Stimulated activated CD4-positive, alpha-beta T cell treated with anti-CD3 and anti-CD28 coated beads, Interleukin-15, amount 100 ng/mL, for 24 hours (primary cell): ENCODE measurements at regions not wholly inside any gene's neighbourhood (a gene's known extent, or its start where the extent isn't known, plus 50 kb on each side); places are given as distances from the start of the nearest gene placed in this dataset.

Experiments used
- DNase-seq: peaks from one replicate; pipeline ENCODE4 v3.0.0-alpha.2; 2020

GRCh38 chr2:38170067-38170466 lies 94.1 kb upstream of the CYP1B1 start:
- DNase-seq, result no peak

DNA sequence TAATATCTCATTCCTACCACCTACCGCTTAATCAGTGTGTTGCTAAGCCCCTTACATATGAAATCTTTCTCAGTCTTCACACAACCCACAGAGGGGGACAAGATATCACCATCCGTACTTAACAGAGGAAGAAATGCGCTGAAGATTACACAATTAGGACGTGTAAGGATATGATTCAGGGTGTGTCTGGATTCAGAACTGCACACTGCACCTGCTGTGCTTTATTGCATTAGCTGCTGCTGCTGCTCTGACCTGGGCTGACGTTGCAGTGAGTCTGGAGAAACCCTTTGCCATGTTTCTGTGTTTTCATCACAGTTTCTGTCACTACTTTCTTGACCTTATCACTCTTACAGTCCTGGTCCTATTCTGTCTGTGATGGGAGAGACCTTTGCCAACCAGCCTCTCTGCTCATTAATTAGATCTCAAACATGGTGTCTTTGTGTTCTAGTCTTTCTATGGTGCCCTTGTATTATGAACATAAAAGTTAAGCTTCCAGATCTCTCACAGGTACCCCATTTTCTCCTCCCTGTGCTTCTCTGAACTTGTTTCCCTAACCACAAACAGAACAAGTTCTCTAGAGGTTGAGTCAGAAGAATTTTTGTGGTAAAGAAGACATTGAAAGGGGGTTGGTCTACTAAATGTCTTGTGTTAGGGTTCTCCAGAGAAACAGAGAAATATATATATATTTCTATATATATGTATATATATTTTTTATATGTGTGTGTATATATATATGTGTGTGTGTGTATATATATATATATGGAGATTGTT lies 92.9 kb upstream of the CYP1B1 start:
- DNase-seq, result no peak

DNA sequence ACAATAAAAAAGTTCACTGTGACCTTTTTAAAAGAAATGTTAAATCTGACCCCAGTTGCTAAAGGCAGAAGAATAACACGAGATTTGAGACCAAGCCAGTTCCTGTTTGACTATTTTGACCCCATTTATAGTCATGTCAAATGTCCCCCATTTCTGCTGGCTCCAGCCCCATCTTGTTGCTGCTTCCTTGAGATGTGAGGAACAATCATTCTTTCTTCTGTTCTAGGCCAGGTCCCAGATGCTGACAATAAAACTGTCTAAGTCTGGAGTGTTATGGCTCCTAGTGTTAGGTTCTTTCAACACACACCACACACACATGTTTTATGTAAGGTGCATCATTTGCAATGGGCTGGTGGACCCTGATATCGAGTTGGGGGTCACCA lies 92.0 kb upstream of the CYP1B1 start:
- DNase-seq, result no peak

DNA sequence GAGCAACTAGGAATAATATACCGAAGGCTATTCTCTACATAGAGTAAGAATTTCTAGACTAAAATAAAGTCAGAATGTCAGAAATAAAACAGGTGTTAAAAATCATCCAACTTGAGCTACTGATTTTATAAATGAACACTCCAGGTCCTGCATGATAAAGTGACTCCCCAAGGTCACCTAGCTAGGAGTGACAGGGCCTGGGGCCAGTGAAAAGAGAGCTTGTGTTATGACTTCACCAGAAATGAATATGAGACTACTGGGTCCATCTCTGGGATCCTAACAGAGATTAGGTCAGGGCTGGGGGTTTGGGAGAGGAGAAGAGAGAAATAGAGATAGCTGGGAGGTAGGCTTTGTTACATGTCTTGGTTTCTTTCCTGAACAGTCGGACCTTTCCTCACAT lies 89.7 kb upstream of the CYP1B1 start:
- DNase-seq, result no peak

DNA sequence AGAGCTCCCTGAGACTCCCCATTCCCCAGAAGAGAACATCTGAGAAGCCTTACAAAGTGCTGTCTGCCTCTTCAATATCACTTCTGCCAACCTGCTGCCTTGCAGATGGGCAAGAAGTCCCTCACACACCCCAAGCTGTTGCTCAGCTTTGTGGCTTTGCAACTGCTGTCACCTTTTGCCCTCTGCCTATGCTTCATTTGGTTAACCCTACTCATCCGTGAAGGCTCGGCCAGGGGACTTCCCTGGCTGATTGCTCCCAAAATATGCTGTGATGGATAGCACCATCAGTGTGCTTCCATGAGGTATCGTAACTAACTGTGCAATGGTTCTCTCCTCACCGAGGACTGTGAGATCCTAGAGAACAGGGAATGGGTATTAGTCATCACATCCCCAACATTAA lies 88.9 kb upstream of the CYP1B1 start:
- no peak for DNase-seq

DNA sequence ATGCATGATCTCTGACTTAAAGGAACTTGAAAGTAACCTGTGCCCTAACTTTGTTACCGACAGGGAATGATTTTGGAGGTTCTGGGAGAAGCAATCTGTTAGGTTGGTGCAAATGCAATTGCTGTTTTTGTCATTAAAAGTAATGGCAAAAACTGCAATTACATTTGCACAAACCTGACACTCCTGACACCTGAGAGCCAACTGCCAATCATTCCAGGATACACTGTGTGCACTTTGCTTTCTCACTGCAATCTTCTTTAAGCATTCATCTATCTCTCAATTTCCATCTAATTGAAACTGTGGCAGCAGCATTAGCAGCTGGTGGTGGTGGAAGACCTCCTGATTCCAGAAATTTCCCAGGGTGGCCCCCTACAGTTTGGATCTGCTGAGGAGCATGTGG lies 87.6 kb upstream of the CYP1B1 start:
- no peak for DNase-seq

DNA sequence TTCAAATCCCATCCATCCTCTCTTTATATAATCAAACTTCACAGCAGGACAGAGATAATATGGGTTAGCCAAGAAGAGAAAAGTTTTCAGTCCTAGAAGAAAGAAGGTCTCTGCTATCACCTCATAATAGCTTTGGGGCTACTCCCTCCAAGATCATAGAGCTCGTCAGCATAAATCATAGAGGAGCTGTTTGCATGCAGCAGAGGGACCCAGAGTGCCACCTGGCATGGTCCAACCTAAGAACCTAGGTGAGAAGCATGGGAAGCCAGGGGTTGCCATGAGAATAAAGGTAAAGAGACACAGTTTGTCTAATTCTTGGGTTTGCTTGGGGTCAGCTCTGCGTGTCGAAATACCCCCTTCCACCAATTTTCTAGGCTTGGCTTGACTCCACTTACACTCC lies 87.1 kb upstream of the CYP1B1 start:
- peak; percentile 2 for DNase-seq

DNA sequence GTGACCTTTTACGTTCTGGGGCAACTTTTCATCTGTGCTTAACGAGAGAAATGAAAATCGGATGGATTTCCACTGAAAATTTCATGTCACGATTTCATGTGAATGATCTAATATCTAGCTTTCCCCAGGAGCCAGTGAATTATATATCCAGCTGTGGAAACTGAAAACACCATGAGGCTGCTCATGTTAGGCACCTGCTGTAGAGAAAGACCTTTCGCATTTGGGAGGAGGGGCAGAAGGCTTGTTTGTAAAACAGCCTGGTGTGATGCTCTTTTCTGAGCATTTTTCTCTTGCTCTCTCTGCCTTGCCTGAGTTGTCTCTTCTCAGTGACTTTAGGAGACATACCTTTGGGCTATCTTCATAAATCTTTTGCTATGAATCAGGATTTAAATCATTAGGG lies 84.6 kb upstream of the CYP1B1 start:
- DNase-seq, result no peak

DNA sequence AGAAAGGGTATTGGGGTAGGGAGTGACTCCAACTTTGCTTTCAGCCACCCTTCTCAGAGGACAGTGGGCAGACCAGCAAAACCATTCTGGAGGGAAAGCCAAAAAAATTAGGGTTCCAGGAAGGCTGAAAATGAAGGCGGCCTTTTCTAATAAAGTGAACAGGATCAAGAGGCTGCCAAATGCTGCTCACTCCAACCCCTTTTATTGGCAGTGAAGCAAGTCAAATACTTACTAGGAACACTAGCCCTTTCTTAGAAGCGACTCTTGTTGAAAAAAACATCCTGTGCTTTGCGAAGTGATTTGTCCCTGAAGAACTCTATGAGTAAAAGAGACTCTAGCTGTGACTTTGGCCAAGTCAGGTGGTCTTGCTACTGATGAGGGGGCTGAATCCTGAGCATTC lies 83.6 kb upstream of the CYP1B1 start:
- no peak for DNase-seq

GRCh38 chr2:38159191-38159590 lies 83.2 kb upstream of the CYP1B1 start:
- no peak for DNase-seq

GRCh38 chr2:38158378-38159118 lies 82.6 kb upstream of the CYP1B1 start:
- DNase-seq, result no peak

- no peak for DNase-seq
Measured at GRCh38 chr2:38156436-38156835, 80.5 kb upstream of the CYP1B1 start.

GRCh38 chr2:38155015-38155414 lies 79.1 kb upstream of the CYP1B1 start:
- DNase-seq, result no peak

DNA sequence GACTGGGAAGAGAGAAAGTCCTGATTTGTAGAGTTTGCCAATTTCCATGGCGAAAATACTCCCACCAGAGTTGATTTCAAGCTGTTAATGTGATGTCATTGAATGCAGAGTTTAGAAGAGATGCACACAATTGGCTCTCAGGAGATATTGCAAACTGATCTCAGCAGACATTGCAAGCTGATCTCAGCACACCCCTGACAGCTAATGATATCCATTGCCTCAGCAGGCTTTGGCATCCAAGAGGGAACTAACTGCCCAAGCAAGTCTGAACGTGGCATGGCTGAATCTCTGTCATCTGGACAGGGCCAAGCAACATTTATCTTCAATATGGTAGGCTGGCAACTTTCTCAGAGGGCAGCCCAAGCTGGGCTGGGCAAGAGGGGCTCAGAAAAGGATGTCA lies 78.4 kb upstream of the CYP1B1 start:
- no peak for DNase-seq

DNA sequence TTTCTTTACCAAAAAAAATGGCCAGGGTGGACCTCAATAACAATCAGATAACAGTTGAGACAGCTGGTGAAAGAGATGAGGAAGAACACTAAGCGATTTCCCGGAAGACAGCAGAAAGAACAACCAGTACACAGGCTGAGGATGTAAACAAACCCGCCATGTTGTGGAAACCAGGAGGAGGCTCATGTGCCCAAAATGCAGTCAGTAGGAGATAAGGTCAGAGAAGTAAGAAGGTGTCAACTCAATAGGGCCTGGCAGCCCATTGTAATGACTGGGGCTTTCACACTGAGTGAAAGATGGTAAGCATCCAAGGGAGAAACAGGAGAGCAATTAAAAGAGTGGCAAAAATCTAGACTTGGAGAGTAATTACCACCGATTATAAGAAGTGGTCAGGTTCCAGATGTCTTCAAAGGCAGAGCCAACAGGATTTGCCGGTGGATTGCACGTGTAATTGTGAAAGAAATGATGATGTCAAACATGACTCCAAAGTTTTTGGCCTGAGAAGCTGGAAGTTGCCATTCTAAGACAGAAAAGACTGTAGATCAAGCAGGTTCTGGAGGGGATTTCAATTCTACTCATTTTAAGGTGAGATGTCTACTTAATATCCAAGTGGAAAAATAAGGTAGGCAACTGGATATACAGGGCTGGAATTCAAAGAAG lies 77.7 kb upstream of the CYP1B1 start:
- DNase-seq, result no peak

GRCh38 chr2:38152913-38153312 lies 77.0 kb upstream of the CYP1B1 start:
- no peak for DNase-seq

DNA sequence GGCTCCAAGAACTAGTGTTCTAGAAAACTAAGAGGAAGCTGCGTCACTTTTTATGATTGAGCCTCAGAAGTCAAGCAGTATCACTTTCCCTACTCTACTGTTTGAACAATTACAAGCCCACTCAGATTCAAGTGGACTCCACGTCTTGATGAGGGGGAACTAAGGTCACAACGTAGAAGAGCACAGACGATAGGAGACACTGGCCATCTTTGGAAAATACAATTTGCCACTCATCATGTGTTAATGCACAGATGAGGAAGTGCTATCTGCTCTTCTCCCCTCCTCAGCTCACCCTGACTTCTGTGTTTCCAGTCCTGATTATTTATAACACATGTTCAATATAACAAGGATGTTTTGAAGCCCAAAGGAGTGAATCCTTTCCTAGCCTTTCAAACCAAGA lies 76.1 kb upstream of the CYP1B1 start:
- no peak for DNase-seq

DNA sequence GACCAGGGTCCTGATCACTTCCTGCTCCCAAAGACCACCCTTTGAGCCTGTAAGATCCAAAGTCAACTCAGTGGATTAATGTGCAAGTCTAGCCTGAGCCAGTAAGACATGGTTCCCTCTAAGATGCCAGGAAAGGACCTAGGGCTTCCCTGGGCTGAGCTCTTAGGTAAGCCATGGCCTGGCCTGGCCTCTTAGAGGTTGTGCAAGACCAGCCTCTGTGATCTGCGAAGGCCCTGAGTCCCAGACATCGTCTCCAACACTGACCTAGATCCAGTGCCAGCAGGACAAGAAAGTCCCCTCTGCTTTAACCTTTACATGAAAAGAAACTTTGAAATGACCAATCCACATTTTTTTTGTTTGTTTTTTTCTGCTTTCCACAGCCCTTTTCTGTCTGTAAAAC lies 73.6 kb upstream of the CYP1B1 start:
- no peak for DNase-seq

- DNase-seq, result no peak
Measured at GRCh38 chr2:38148501-38148900, 72.5 kb upstream of the CYP1B1 start.

GRCh38 chr2:38147333-38148121 lies 71.6 kb upstream of the CYP1B1 start:
- no peak for DNase-seq

GRCh38 chr2:38146907-38147307 lies 71.0 kb upstream of the CYP1B1 start:
- DNase-seq, result peak; percentile 4

DNA sequence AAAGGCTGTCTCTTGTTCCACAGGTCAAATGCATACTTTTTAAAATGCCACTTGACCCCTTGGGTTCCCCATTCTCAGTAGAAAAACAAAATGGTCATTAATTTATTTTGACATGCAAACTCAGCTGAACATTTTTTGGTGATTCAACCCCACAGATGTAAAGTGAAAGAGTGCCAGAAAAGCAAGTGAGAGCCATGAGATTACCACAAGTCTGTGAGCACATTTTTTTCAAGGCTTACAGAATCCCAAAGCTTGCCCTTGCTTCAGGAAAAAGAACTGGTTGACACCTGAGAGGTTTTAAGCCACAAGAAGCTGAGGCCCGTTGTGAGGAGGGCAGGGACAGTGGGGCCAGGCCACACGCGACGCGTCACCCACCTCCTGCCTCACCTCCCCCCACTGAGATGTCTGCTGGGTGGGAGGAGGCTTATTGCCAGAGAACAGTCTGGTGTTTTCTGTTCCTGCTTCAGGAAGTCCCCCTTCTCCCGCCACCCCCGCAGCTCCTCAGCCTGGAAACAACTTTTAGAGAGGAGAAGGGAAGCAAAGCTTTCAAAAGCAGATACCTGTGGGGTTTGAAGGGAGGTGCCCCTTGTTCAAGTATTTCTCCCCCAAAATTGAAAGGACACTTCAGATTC lies 70.4 kb upstream of the CYP1B1 start:
- peak; percentile 14 for DNase-seq

DNA sequence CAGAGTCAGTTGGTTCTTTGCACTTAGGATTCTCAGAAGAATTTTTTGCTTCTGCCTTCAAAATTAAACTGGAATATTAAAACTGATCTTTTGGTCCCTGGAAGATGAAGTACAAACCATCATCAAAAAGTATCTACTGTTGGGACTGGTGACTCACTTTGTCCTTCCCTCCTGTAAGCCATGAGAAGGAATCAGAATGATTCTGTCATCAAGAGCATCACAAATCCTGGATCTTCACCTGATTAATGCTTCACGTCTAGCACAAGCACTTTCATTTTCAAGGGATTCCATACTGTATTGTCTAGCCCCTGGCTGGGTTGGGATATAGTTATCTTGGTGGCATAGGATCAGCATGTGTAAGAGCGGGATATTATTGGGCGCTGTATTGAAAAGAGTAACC lies 69.3 kb upstream of the CYP1B1 start:
- DNase-seq, result no peak
